ENCODE measurements at regions not wholly inside any gene's neighbourhood (a gene's known extent, or its start where the extent isn't known, plus 50 kb on each side); places are given as distances from the start of the nearest gene placed in this dataset.

DNA sequence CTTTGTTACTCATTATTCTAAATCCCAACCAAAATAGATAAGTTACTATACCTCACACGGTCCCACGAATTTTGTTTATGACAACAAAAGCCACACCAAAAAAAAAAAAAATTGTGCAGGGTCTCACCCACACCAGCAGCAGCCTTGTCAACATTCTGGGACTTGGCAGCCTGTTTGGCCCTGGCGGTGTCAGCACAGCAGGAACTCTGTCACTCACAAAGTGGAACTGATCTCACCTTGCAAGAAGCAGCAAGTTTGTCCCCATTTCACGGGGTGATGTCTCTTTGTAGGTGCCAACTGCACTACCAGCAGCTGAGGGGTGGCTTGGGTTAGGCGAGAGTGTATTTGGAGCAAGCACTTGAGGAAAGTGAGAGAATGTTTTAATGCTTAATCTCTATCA, 75.0 kb upstream of the CHRM3 start:
- TF ChIP-seq, protein P1, sequence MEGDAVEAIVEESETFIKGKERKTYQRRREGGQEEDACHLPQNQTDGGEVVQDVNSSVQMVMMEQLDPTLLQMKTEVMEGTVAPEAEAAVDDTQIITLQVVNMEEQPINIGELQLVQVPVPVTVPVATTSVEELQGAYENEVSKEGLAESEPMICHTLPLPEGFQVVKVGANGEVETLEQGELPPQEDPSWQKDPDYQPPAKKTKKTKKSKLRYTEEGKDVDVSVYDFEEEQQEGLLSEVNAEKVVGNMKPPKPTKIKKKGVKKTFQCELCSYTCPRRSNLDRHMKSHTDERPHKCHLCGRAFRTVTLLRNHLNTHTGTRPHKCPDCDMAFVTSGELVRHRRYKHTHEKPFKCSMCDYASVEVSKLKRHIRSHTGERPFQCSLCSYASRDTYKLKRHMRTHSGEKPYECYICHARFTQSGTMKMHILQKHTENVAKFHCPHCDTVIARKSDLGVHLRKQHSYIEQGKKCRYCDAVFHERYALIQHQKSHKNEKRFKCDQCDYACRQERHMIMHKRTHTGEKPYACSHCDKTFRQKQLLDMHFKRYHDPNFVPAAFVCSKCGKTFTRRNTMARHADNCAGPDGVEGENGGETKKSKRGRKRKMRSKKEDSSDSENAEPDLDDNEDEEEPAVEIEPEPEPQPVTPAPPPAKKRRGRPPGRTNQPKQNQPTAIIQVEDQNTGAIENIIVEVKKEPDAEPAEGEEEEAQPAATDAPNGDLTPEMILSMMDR (conservative IDR thresholded peaks at IDR 0.05), result no peak
- no peak for TF ChIP-seq ZFX (IDR thresholded peaks at IDR 0.05)
